Natural killer cell (primary cell): ENCODE measurements at regions not wholly inside any gene's neighbourhood (a gene's known extent, or its start where the extent isn't known, plus 50 kb on each side); places are given as distances from the start of the nearest gene placed in this dataset.

Source experiments
- ATAC-seq, 3 donors: fragments of 150-1000 bp in 2 of 3; fragments of 200-7000 bp in 1 of 3; cut with Tn5 transposase; 1 replicate in 1 of 3; 2 replicates in 2 of 3; pipeline ENCODE4 v1.10.0; 2021; ENCODE audit warnings: mild to moderate bottlenecking in 2 of 3, moderate library complexity in 2 of 3
- DNase-seq, 2 donors: peaks; one replicate each; pipeline versions ENCODE4 v3.0.0 to v3.0.0-alpha.2; 2013 to 2021; ENCODE audit warnings: mixed read lengths in 1 of 2
- H3K27ac ChIP-seq: one replicate; pipeline ENCODE4 v1.5.1; 2013; ENCODE audit warnings: mild to moderate bottlenecking, low read length
- H3K27me3 ChIP-seq: one replicate; pipeline ENCODE4 v1.6.1; 2013; ENCODE audit warnings: low read length; ENCODE audit not compliant: control insufficient read depth, insufficient read depth
- H3K36me3 ChIP-seq: one replicate; pipeline ENCODE4 v1.6.1; 2013; ENCODE audit warnings: low read length; ENCODE audit not compliant: control insufficient read depth, insufficient read depth
- H3K4me1 ChIP-seq: one replicate; pipeline ENCODE4 v1.6.1; 2013; ENCODE audit warnings: low read length; ENCODE audit not compliant: control insufficient read depth, insufficient read depth
- H3K4me3 ChIP-seq: one replicate; pipeline ENCODE4 v1.5.1; 2013; ENCODE audit warnings: low read length
- H3K9me3 ChIP-seq: one replicate; pipeline ENCODE4 v1.6.1; 2013; ENCODE audit warnings: low read length; ENCODE audit not compliant: control insufficient read depth, insufficient read depth
- H3K27ac Mint-ChIP-seq, 2 donors: one replicate each; pipeline ENCODE4 v1.8.0; 2022; ENCODE audit warnings: mild to moderate bottlenecking in 2 of 2, mixed read lengths in 2 of 2, moderate library complexity in 1 of 2
- H3K27me3 Mint-ChIP-seq, 2 donors: one replicate each; pipeline ENCODE4 v1.8.0; 2022; ENCODE audit warnings: low read depth in 2 of 2, mixed read lengths in 2 of 2
- H3K36me3 Mint-ChIP-seq: one replicate; pipeline ENCODE4 v1.8.0; 2022; ENCODE audit warnings: mixed read lengths
- H3K4me1 Mint-ChIP-seq, 2 donors: one replicate each; pipeline ENCODE4 v1.8.0; 2022; ENCODE audit warnings: mixed read lengths in 2 of 2
- H3K4me3 Mint-ChIP-seq: one replicate; pipeline ENCODE4 v1.8.0; 2022; ENCODE audit warnings: mild to moderate bottlenecking, moderate library complexity, mixed read lengths
- H3K9me3 Mint-ChIP-seq, 2 donors: one replicate each; pipeline ENCODE4 v1.8.0; 2022; ENCODE audit warnings: mixed read lengths in 2 of 2
- WGBS: methylation state at CpG from one replicate; pipeline ENCODE4 v1.1.7; 2013; ENCODE audit warnings: missing lambda C conversion rate; ENCODE audit not compliant: insufficient coverage; 5-methylcytosine and 5-hydroxymethylcytosine counted together
- intact Hi-C: fragments of 100-400 bp; cut with micrococcal nuclease; formaldehyde crosslinking; loops from one replicate; pipeline ENCODE4 v1.14.2; 2022
- TF ChIP-seq, protein P1 (sequence below): fragments of 200-600 bp; IDR thresholded peaks from one replicate; pipeline ENCODE4 v1.8.0; 2022; ENCODE audit warnings: antibody characterized with exemption

DNA sequence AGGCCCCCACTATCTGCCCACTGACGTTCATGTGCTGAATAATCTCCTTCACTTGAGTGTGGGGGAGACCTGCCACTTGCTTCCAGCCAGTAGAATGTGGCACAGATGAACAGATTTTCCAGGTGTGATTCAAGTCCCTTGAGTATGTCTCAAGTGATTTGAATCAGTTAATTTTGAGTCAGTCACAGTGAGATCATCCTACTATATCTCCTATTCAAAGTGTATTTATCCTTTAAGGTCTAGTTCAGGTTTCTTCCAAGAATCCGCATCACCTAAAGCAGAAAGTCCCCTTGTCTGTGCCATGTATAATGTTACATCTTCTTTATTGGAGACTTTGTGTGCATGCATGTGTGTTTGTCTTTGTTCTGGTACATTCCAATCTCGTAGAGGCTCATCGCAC lies 208.3 kb upstream of the DAB2 start:
- no peaks in the 10 kb centered on the region for H3K36me3 ChIP-seq
- intact Hi-C loops = loop anchor here (5.0 kb wide), 1 partner anchor 1084 kb away; no protein-coding TSS in a partner anchor
- Mint-ChIP-seq H3K4me3 (no peak overlapping the region), H3K9me3 (no peaks in the 10 kb centered on the region), H3K36me3 (no peaks in the 10 kb centered on the region), H3K4me1 (no peaks in the 10 kb centered on the region), H3K27me3 (peaks cover 10 to 16% of the 10 kb centered on the region in 2 donors), H3K27ac (no peak overlapping the region)
- 91% methylated on average over 3 of the region's 4 CpGs for WGBS
- H3K4me3 ChIP-seq = no peak overlapping the region
- no peaks in the 10 kb centered on the region for H3K4me1 ChIP-seq
- DNase-seq = no peak
- no peaks in the 10 kb centered on the region for H3K9me3 ChIP-seq
- TF ChIP-seq, protein P1, sequence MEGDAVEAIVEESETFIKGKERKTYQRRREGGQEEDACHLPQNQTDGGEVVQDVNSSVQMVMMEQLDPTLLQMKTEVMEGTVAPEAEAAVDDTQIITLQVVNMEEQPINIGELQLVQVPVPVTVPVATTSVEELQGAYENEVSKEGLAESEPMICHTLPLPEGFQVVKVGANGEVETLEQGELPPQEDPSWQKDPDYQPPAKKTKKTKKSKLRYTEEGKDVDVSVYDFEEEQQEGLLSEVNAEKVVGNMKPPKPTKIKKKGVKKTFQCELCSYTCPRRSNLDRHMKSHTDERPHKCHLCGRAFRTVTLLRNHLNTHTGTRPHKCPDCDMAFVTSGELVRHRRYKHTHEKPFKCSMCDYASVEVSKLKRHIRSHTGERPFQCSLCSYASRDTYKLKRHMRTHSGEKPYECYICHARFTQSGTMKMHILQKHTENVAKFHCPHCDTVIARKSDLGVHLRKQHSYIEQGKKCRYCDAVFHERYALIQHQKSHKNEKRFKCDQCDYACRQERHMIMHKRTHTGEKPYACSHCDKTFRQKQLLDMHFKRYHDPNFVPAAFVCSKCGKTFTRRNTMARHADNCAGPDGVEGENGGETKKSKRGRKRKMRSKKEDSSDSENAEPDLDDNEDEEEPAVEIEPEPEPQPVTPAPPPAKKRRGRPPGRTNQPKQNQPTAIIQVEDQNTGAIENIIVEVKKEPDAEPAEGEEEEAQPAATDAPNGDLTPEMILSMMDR = no peak
- ATAC-seq = no peak
- H3K27ac ChIP-seq = no peak overlapping the region
- no peaks in the 10 kb centered on the region for H3K27me3 ChIP-seq

DNA sequence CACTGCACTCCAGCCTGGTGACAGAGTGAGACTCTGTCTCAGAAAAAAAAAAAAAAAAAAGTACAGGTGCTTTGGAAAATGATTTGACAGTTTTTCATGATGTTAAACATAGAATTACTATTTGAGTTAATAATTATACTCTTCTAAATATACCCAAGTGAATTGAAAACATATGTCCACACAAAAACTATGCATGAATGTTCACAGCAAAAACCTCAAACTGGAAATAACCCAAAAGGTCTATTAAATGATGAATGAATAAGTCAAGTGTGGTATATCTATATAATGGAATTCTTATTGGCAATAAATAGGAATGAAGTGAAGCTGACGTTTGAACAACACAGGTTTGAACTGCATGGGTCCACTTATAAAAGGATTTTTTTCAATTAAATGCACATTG lies 207.2 kb upstream of the DAB2 start:
- no peaks in the 10 kb centered on the region for H3K27me3 ChIP-seq
- Mint-ChIP-seq H3K27me3 (peaks cover 12 to 16% of the 10 kb centered on the region in 2 donors), H3K9me3 (no peaks in the 10 kb centered on the region), H3K4me1 (no peaks in the 10 kb centered on the region), H3K36me3 (no peaks in the 10 kb centered on the region), H3K27ac (no peak overlapping the region), H3K4me3 (no peak overlapping the region)
- DNase-seq (no peak), ATAC-seq (no peak)
- intact Hi-C loops = loop anchor here (5.0 kb wide), 1 partner anchor 1085 kb away; no protein-coding TSS in a partner anchor
- H3K4me3 ChIP-seq = no peak overlapping the region
- TF ChIP-seq, protein P1 = no peak
- no peaks in the 10 kb centered on the region for H3K36me3 ChIP-seq
- WGBS = 80% methylated on average over 1 of the region's 1 CpG
- no peak overlapping the region for H3K27ac ChIP-seq
- H3K9me3 ChIP-seq = no peaks in the 10 kb centered on the region
- no peaks in the 10 kb centered on the region for H3K4me1 ChIP-seq

DNA sequence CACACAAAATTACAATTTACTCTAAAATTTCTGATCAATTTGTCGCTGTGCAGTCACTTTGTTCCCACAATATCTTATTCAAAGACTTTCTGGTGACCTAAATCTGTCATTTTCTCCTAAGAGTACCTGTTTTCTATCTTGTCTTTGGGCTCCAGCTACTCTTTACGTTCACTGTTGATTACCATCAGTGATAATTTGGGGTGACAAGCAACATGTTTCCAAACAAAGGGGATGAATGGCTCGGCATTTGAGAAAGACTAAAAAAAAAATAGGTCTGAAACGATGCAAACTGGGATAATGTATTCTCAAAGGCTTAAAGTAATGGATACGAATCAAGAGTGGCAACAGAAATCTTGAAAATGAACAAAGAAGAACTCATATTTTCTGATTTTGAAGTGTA lies 205.2 kb upstream of the DAB2 start:
- Mint-ChIP-seq H3K4me1 (no peaks in the 10 kb centered on the region), H3K27ac (no peak overlapping the region), H3K36me3 (no peaks in the 10 kb centered on the region), H3K9me3 (no peaks in the 10 kb centered on the region), H3K4me3 (no peak overlapping the region), H3K27me3 (peaks cover 18 to 23% of the 10 kb centered on the region in 2 donors)
- Histone ChIP-seq H3K4me3 (no peak overlapping the region), H3K27me3 (peaks cover 2% of the 10 kb centered on the region), H3K36me3 (no peaks in the 10 kb centered on the region), H3K27ac (no peak overlapping the region), H3K9me3 (no peaks in the 10 kb centered on the region), H3K4me1 (no peaks in the 10 kb centered on the region)
- ATAC-seq = no peak
- TF ChIP-seq, protein P1 = no peak
- intact Hi-C loops = loop anchor here (5.0 kb wide), 1 partner anchor 1087 kb away; no protein-coding TSS in a partner anchor
- 80% methylated on average over 5 of the region's 5 CpGs for WGBS
- no peak for DNase-seq

DNA sequence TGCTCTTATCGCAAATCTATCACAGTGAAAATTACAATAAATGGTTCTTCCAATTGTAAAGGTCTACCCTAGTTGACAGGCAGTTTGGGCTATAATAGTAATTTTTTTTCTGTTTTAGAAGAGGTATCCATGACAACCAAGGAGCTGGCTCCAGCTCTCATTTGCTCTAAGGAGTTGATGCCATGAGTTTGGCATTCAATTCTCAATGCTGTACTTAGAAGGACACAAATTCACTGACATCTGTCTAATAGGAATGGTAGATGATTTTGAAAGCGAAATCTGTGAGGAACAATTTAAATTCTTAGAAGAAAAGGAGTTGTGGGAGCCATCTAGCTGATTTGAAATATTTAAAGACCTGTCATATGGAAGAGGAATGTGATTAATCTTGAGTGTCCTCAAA lies 203.6 kb upstream of the DAB2 start:
- H3K9me3 ChIP-seq = no peaks in the 10 kb centered on the region
- H3K27ac ChIP-seq = no peak overlapping the region
- peaks cover 2% of the 10 kb centered on the region for H3K27me3 ChIP-seq
- DNase-seq (no peak), ATAC-seq (no peak)
- H3K27ac Mint-ChIP-seq = no peak overlapping the region
- TF ChIP-seq, protein P1 = no peak
- H3K4me3 Mint-ChIP-seq = no peak overlapping the region
- WGBS = 80% methylated on average over 1 of the region's 2 CpGs
- H3K36me3 Mint-ChIP-seq = no peaks in the 10 kb centered on the region
- H3K36me3 ChIP-seq = no peaks in the 10 kb centered on the region
- no peaks in the 10 kb centered on the region for H3K4me1 ChIP-seq
- no peak overlapping the region for H3K4me3 ChIP-seq
- H3K27me3 Mint-ChIP-seq = peaks cover 13 to 31% of the 10 kb centered on the region in 2 donors
- no peaks in the 10 kb centered on the region for H3K4me1 Mint-ChIP-seq
- intact Hi-C loops = no loop called here
- no peaks in the 10 kb centered on the region for H3K9me3 Mint-ChIP-seq
